ENCODE measurements at regions not wholly inside any gene's neighbourhood (a gene's known extent, or its start where the extent isn't known, plus 50 kb on each side); places are given as distances from the start of the nearest gene placed in this dataset.

DNA sequence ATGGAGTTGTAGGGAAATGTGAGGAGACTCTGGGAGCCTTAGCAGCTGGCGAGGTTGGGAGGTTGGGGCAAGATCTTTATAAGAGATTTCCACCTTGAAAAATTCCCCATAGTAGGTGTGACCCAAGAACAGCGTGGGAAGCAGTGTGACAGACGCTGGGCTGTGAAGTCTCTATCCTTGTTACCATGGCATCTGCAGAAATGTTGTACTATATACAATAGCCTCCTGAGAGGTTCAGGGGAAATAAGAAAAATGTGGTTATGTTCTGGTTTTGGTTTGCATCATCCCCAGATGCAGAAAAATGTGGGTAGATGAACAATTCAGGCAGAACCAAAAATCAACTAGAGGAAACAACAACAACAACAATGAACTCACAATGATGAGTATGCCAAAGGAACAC lies 498.6 kb downstream of the SH2D4B start:
- no peaks in the 10 kb centered on the region for H3K27me3 Mint-ChIP-seq
- no peak overlapping the region for H3K4me3 Mint-ChIP-seq
- TF ChIP-seq, protein P1, sequence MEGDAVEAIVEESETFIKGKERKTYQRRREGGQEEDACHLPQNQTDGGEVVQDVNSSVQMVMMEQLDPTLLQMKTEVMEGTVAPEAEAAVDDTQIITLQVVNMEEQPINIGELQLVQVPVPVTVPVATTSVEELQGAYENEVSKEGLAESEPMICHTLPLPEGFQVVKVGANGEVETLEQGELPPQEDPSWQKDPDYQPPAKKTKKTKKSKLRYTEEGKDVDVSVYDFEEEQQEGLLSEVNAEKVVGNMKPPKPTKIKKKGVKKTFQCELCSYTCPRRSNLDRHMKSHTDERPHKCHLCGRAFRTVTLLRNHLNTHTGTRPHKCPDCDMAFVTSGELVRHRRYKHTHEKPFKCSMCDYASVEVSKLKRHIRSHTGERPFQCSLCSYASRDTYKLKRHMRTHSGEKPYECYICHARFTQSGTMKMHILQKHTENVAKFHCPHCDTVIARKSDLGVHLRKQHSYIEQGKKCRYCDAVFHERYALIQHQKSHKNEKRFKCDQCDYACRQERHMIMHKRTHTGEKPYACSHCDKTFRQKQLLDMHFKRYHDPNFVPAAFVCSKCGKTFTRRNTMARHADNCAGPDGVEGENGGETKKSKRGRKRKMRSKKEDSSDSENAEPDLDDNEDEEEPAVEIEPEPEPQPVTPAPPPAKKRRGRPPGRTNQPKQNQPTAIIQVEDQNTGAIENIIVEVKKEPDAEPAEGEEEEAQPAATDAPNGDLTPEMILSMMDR (IDR thresholded peaks at IDR 0.05), result no peak
- H3K36me3 Mint-ChIP-seq (ENCODE audit: low read depth), result no peaks in the 10 kb centered on the region
- intact Hi-C loops (cut with micrococcal nuclease), result no loop called here
- H3K27ac Mint-ChIP-seq, result no peak overlapping the region
- H3K4me1 Mint-ChIP-seq, result no peaks in the 10 kb centered on the region
- ChIA-PET CTCF (no interaction called here), POLR2A (no interaction called here)
- no peaks in the 10 kb centered on the region for H3K9me3 Mint-ChIP-seq
- no peak for DNase-seq
- no peak for ATAC-seq (ENCODE audit: low read depth)

DNA sequence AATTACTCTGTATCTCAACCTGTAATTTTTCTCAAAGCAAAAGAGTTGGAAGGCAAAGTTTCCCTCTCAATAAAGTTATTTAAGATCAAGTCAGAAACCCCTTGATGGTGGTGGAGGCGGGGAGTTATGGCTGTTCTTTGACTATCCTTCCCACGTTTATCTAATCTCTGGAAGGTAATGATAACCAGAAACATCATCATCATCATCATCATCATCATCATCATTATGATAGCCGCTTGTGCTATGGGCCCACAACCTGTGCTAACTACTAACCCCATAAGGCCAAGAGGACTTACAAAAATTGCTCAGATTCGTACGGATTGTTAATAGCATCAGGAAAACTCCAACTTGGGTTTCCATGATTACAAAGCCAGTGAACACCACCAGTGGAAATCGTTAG lies 502.3 kb downstream of the SH2D4B start:
- DNase-seq, result no peak

DNA sequence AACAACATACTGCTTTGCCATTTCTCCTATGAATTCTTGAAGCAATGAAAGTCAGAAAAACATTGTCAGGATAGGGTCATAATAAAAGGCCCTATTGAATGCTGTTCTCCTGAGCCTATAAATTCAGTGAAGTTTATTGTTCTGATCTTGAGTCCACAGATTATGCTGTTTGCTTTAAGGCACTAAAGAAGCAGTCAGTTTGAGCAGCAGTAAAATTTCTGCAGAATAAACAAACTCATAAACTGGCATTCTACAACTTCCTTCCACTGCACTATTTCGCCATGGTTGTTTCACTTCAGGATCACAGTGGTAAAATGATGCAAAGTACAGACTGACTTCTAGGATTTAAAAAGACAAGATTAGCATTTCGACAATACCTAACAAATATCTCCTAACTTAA lies 503.2 kb downstream of the SH2D4B start:
- no peaks in the 10 kb centered on the region for H3K4me1 Mint-ChIP-seq
- ATAC-seq (ENCODE audit: low read depth), result no peak
- ChIA-PET POLR2A (no interaction called here), CTCF (no interaction called here)
- no peaks in the 10 kb centered on the region for H3K36me3 Mint-ChIP-seq (ENCODE audit: low read depth)
- TF ChIP-seq, protein P1 (IDR thresholded peaks at IDR 0.05), result no peak
- H3K27ac Mint-ChIP-seq, result no peak overlapping the region
- intact Hi-C loops (cut with micrococcal nuclease), result no loop called here
- peaks cover 2% of the 10 kb centered on the region for H3K9me3 Mint-ChIP-seq
- no peak overlapping the region for H3K4me3 Mint-ChIP-seq
- DNase-seq, result no peak
- no peaks in the 10 kb centered on the region for H3K27me3 Mint-ChIP-seq

More for the DNA sequence above, 502.3 kb downstream of the SH2D4B start:
- ChIA-PET POLR2A (no interaction called here), CTCF (no interaction called here)
- Mint-ChIP-seq H3K27me3 (no peaks in the 10 kb centered on the region), H3K36me3 (ENCODE audit: low read depth) (no peaks in the 10 kb centered on the region), H3K9me3 (peaks cover 1% of the 10 kb centered on the region), H3K4me1 (no peaks in the 10 kb centered on the region), H3K27ac (no peak overlapping the region), H3K4me3 (no peak overlapping the region)
- no peak for ATAC-seq (ENCODE audit: low read depth)
- intact Hi-C loops (cut with micrococcal nuclease), result no loop called here
- TF ChIP-seq, protein P1 (IDR thresholded peaks at IDR 0.05), result no peak

DNA sequence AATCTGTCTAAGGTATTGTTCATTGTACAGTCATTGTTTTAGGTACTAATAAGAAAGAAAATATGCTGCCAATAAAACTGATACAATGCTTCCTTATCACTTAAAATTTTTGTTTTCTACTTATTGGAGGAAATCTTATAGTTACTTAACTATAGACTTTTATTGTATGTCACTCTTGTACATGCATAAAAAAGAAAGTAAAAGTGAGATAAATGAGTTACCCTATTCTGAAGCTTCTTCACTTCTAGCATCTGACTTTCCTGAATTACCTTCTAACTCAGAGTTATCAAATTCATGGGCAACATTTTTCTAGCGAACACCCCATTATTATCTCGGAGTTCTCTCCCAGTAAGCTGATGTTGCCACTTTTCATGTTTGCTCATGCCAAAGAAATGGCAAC lies 504.9 kb downstream of the SH2D4B start:
- Mint-ChIP-seq H3K36me3 (ENCODE audit: low read depth) (no peaks in the 10 kb centered on the region), H3K27me3 (no peaks in the 10 kb centered on the region)
- CTCF ChIA-PET, result no interaction called here

GRCh38 chr10:81065474-81065873 lies 527.8 kb downstream of the SH2D4B start:
- CTCF ChIA-PET, result no interaction called here
- DNase-seq (no peak), ATAC-seq (ENCODE audit: low read depth) (no peak)
- H3K9me3 Mint-ChIP-seq, result peaks cover 2% of the 10 kb centered on the region
- H3K27me3 Mint-ChIP-seq, result no peaks in the 10 kb centered on the region
- POLR2A ChIA-PET, result no interaction called here
- H3K27ac Mint-ChIP-seq, result no peak overlapping the region
- TF ChIP-seq, protein P1 (IDR thresholded peaks at IDR 0.05), result no peak
- H3K36me3 Mint-ChIP-seq (ENCODE audit: low read depth), result no peaks in the 10 kb centered on the region
- intact Hi-C loops (cut with micrococcal nuclease), result no loop called here
- no peak overlapping the region for H3K4me3 Mint-ChIP-seq
- no peaks in the 10 kb centered on the region for H3K4me1 Mint-ChIP-seq

More for the DNA sequence above, 504.9 kb downstream of the SH2D4B start:
- intact Hi-C loops (cut with micrococcal nuclease), result no loop called here
- TF ChIP-seq, protein P1 (IDR thresholded peaks at IDR 0.05), result no peak
- no peak overlapping the region for H3K4me3 Mint-ChIP-seq
- H3K4me1 Mint-ChIP-seq, result no peaks in the 10 kb centered on the region
- ATAC-seq (ENCODE audit: low read depth) (no peak), DNase-seq (no peak)
- POLR2A ChIA-PET, result no interaction called here
- H3K9me3 Mint-ChIP-seq, result peaks cover 2% of the 10 kb centered on the region
- no peak overlapping the region for H3K27ac Mint-ChIP-seq

Data from activated B cell treated with CpG ODN at 0.5 μM for 24 hours (primary cell).